ENCODE measurements at regions not wholly inside any gene's neighbourhood (a gene's known extent, or its start where the extent isn't known, plus 50 kb on each side); places are given as distances from the start of the nearest gene placed in this dataset.

DNA sequence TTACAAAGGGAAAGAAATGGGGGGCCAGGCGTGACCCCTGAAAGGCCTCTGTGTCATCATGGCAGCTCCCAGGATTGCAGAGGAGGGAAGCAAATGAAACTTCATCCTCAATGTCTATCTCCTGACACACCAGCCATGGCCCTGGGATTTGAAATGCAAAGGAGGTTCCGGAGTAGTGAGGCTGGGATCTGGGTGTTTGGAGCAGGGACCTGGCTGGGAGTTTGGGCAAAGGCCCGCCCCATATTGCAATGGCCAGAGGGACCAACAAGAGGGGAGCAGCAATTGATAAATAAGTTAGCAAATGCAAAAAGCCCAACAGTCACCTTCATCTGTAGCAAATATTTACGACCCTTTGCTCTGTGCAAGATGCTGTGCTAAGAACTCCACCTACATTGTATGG is 77.7 kb upstream of the CCND1 start:
- Histone ChIP-seq H4K5ac (ENCODE audit: insufficient read length, low read depth, low read length) (no peak overlapping the region), H2BK20ac (ENCODE audit: low read depth, low read length, poor library complexity, severe bottlenecking) (no peak overlapping the region), H3K18ac (ENCODE audit: insufficient read length, low read depth, low read length) (no peak overlapping the region), H2AK5ac (ENCODE audit: insufficient read length, low read length) (no peak overlapping the region), H2BK5ac (ENCODE audit: insufficient read length, low read length) (no peak overlapping the region), H3K14ac (ENCODE audit: insufficient read depth, low read length) (no peak overlapping the region), H3K4me2 (ENCODE audit: insufficient read depth, insufficient read length, low read length) (no peak overlapping the region), H4K8ac (replicated peaks; ENCODE audit: insufficient read length, low read depth, low read length) (no peak overlapping the region), H2BK15ac (ENCODE audit: low read depth, low read length) (no peak overlapping the region), H3K9ac (ENCODE audit: extremely low read depth, insufficient read length, low read length) (no peak overlapping the region), H3K23me2 (ENCODE audit: insufficient read length, low read depth, low read length, poor library complexity, severe bottlenecking) (no peaks in the 10 kb centered on the region), H2BK120ac (ENCODE audit: low read depth, low read length, poor library complexity, severe bottlenecking) (no peak overlapping the region), H3K79me2 (ENCODE audit: insufficient read depth, low read length) (no peaks in the 10 kb centered on the region), H4K91ac (ENCODE audit: insufficient read length, low read depth, low read length) (no peak overlapping the region), H2BK12ac (ENCODE audit: insufficient read length, low read depth, low read length) (no peak overlapping the region), H3K4ac (ENCODE audit: low read depth, low read length) (no peak overlapping the region), H3K9me3 (ENCODE audit: control insufficient read depth, low read depth, low read length) (no peaks in the 10 kb centered on the region), H3K27me3 (ENCODE audit: insufficient read depth, low read length) (no peaks in the 10 kb centered on the region), H4K20me1 (ENCODE audit: control insufficient read depth, insufficient read depth, insufficient read length) (no peaks in the 10 kb centered on the region), H3T11ph (ENCODE audit: low read length) (no peak overlapping the region), H3K79me1 (ENCODE audit: insufficient read depth, low read depth, low read length, poor library complexity, severe bottlenecking) (no peaks in the 10 kb centered on the region), H3K23ac (ENCODE audit: insufficient read length, low read depth, low read length) (no peak overlapping the region), H2AFZ (ENCODE audit: low read length) (no peak overlapping the region), H3K4me1 (ENCODE audit: insufficient read depth, low read length) (no peaks in the 10 kb centered on the region), H3K56ac (ENCODE audit: insufficient read length, low read depth, low read length) (no peak overlapping the region), H3K27ac (ENCODE audit: insufficient read length, low read depth, low read length) (no peak overlapping the region)
- no CpG with 5 or more reads among the region's 4 CpGs for WGBS (ENCODE audit: extremely low coverage, insufficient read length, low lambda C conversion rate)
- Mint-ChIP-seq H3K4me1 (no peaks in the 10 kb centered on the region; a peak in 1 of 4 replicates), H3K9me3 (peaks cover 4 to 7% of the 10 kb centered on the region in 2 experiments; a peak in 4 of 5 replicates), H3K36me3 (ENCODE audit: insufficient read depth in 1 of 3, low read depth in 3 of 3) (no peaks in the 10 kb centered on the region), H3K4me3 (no peak overlapping the region), H3K27ac (no peak overlapping the region), H3K27me3 (ENCODE audit: low read depth) (peaks cover 12% of the 10 kb centered on the region)
- DNase-seq: no peak
- TF ChIP-seq, protein P1, sequence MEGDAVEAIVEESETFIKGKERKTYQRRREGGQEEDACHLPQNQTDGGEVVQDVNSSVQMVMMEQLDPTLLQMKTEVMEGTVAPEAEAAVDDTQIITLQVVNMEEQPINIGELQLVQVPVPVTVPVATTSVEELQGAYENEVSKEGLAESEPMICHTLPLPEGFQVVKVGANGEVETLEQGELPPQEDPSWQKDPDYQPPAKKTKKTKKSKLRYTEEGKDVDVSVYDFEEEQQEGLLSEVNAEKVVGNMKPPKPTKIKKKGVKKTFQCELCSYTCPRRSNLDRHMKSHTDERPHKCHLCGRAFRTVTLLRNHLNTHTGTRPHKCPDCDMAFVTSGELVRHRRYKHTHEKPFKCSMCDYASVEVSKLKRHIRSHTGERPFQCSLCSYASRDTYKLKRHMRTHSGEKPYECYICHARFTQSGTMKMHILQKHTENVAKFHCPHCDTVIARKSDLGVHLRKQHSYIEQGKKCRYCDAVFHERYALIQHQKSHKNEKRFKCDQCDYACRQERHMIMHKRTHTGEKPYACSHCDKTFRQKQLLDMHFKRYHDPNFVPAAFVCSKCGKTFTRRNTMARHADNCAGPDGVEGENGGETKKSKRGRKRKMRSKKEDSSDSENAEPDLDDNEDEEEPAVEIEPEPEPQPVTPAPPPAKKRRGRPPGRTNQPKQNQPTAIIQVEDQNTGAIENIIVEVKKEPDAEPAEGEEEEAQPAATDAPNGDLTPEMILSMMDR (conservative IDR thresholded peaks at IDR 0.05): no peak

All from H9 (cell line).